MM.1S (cell line): ENCODE measurements at regions not wholly inside any gene's neighbourhood (a gene's known extent, or its start where the extent isn't known, plus 50 kb on each side); places are given as distances from the start of the nearest gene placed in this dataset.

ENCODE experiments used
- CTCF ChIP-seq: fragments of 300-600 bp; sonication (generic); IDR thresholded peaks from 2 replicates; pipeline ENCODE4 v1.5.1; 2016; ENCODE audit warnings: antibody characterized with exemption, low read length, mixed read lengths
- EZH2 ChIP-seq: fragments of 300-600 bp; sonication (generic); optimal IDR thresholded peaks from 2 replicates; pipeline ENCODE3; 2017; ENCODE audit warnings: low read depth, mild to moderate bottlenecking, antibody characterized with exemption, low read length, mixed read lengths

- TF ChIP-seq CTCF: no peak
- no peak for TF ChIP-seq EZH2
Measured at GRCh38 chr14:38485026-38485425, 229.1 kb upstream of the CLEC14A start.
